ENCODE measurements at regions not wholly inside any gene's neighbourhood (a gene's known extent, or its start where the extent isn't known, plus 50 kb on each side); places are given as distances from the start of the nearest gene placed in this dataset.

DNA sequence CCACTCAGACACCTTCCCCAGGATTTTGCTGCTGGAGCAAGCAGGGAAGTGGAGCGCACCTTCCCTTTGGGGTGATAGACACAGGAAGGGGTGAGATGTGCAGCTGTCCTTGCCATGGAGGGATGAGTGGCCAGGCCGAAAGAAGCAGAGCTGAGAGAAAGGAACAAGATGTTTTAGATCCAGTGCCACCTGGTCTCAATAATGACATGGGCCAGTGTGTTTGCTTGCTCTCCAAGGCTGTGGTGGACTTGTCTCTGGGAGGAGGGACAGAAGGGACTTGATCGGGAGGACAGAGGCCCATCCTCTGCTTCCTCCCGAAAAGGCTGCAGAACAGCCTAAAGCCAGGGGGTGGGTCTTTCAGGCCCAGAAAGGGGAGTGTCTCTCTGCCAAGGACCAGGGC is 61.7 kb upstream of the CCDC167 start:
- Mint-ChIP-seq H3K36me3 (ENCODE audit: low read depth) (no peaks in the 10 kb centered on the region), H3K4me3 (no peak overlapping the region), H3K27me3 (no peaks in the 10 kb centered on the region), H3K9me3 (no peaks in the 10 kb centered on the region), H3K27ac (no peak overlapping the region), H3K4me1 (ENCODE audit: low read depth) (peaks cover 34% of the 10 kb centered on the region)
- Histone ChIP-seq H3K27ac (ENCODE audit: low read depth in 1 of 2, low read length in 2 of 2) (no peak overlapping the region), H3K9me3 (ENCODE audit: control insufficient read depth in 1 of 2, insufficient read depth in 1 of 2, low read length in 2 of 2) (no peaks in the 10 kb centered on the region), H3K4me3 (ENCODE audit: low read length) (no peak overlapping the region), H3K4me1 (ENCODE audit: insufficient read depth, low read length) (peaks cover 30% of the 10 kb centered on the region), H3K36me3 (ENCODE audit: insufficient read depth, low read length) (no peaks in the 10 kb centered on the region), H3K27me3 (ENCODE audit: control insufficient read depth in 1 of 2, insufficient read depth in 2 of 2, low read length in 2 of 2) (no peaks in the 10 kb centered on the region)
- intact Hi-C loops (cut with DNase I, micrococcal nuclease): loop anchor here in 1 of 2 experiments (5.0 kb wide), 1 partner anchor 44 kb away; no protein-coding TSS in a partner anchor
- ATAC-seq (ENCODE audit: poor library complexity): no peak
- TF ChIP-seq CTCF (IDR thresholded peaks at IDR 0.05): no peak
- no peak for DNase-seq
- ChIA-PET CTCF (no interaction called here), POLR2A (interaction anchor here (0.6 kb wide), 1 partner anchor 437 kb away, joined by 3 read pairs; no protein-coding TSS in a partner anchor)

- Histone ChIP-seq H3K4me1 (ENCODE audit: insufficient read depth, low read length) (peaks cover 23% of the 10 kb centered on the region), H3K4me3 (ENCODE audit: low read length) (no peak overlapping the region), H3K36me3 (ENCODE audit: insufficient read depth, low read length) (no peaks in the 10 kb centered on the region), H3K27ac (ENCODE audit: low read depth in 1 of 2, low read length in 2 of 2) (no peak overlapping the region), H3K9me3 (ENCODE audit: control insufficient read depth in 1 of 2, insufficient read depth in 1 of 2, low read length in 2 of 2) (no peaks in the 10 kb centered on the region), H3K27me3 (ENCODE audit: control insufficient read depth in 1 of 2, insufficient read depth in 2 of 2, low read length in 2 of 2) (no peaks in the 10 kb centered on the region)
- no peak overlapping the region for H3K4me3 Mint-ChIP-seq
- H3K4me1 Mint-ChIP-seq (ENCODE audit: low read depth): peaks cover 34% of the 10 kb centered on the region
- intact Hi-C loops (cut with DNase I, micrococcal nuclease): loop anchor here in 1 of 2 experiments (5.0 kb wide), 1 partner anchor 43 kb away; no protein-coding TSS in a partner anchor
- ATAC-seq (ENCODE audit: poor library complexity) (no peak), DNase-seq (no peak)
- ChIA-PET CTCF (no interaction called here), POLR2A (interaction anchor here (1.1 to 2.2 kb wide), 2 partner anchors 44 to 128 kb away, joined by 3 to 13 read pairs; partner anchors contain the start of gene CMTR1)
- H3K27me3 Mint-ChIP-seq: no peaks in the 10 kb centered on the region
- no peak for TF ChIP-seq CTCF (IDR thresholded peaks at IDR 0.05)
- H3K36me3 Mint-ChIP-seq (ENCODE audit: low read depth): no peaks in the 10 kb centered on the region
- H3K27ac Mint-ChIP-seq: peak overlapping the region; percentile 45
- H3K9me3 Mint-ChIP-seq: no peaks in the 10 kb centered on the region
Measured at GRCh38 chr6:37560737-37561103, 61.0 kb upstream of the CCDC167 start.

- Mint-ChIP-seq H3K9me3 (no peaks in the 10 kb centered on the region), H3K27me3 (no peaks in the 10 kb centered on the region), H3K4me1 (ENCODE audit: low read depth) (peaks cover 39% of the 10 kb centered on the region), H3K36me3 (ENCODE audit: low read depth) (no peaks in the 10 kb centered on the region), H3K4me3 (no peak overlapping the region), H3K27ac (peak overlapping the region; percentile 45)
- Histone ChIP-seq H3K27ac (ENCODE audit: low read depth in 1 of 2, low read length in 2 of 2) (no peak overlapping the region), H3K27me3 (ENCODE audit: control insufficient read depth in 1 of 2, insufficient read depth in 2 of 2, low read length in 2 of 2) (no peaks in the 10 kb centered on the region), H3K4me3 (ENCODE audit: low read length) (no peak overlapping the region), H3K9me3 (ENCODE audit: control insufficient read depth in 1 of 2, insufficient read depth in 1 of 2, low read length in 2 of 2) (no peaks in the 10 kb centered on the region), H3K4me1 (ENCODE audit: insufficient read depth, low read length) (peaks cover 21% of the 10 kb centered on the region), H3K36me3 (ENCODE audit: insufficient read depth, low read length) (no peaks in the 10 kb centered on the region)
- intact Hi-C loops (cut with DNase I, micrococcal nuclease): no loop called here
- POLR2A ChIA-PET: interaction anchor here (0.6 to 2.2 kb wide), 5 partner anchors 12 to 60 kb away, joined by 3 to 13 read pairs (median 3); partner anchors contain the start of gene CCDC167
- TF ChIP-seq CTCF (IDR thresholded peaks at IDR 0.05): no peak
- CTCF ChIA-PET: no interaction called here
- peak in 2 of 14 experiments; percentile 14 to 30 for DNase-seq
- ATAC-seq (ENCODE audit: poor library complexity): peak; percentile 46
Measured at GRCh38 chr6:37559501-37559900, 59.8 kb upstream of the CCDC167 start.
